Urinary bladder (tissue), 3 donors: ENCODE measurements at regions not wholly inside any gene's neighbourhood (a gene's known extent, or its start where the extent isn't known, plus 50 kb on each side); places are given as distances from the start of the nearest gene placed in this dataset.
A peak's percentile ranks its signal among the peaks of the same experiment; 100 is the strongest.
"Not testable (repeated sequence)": the region's sequence is repeated elsewhere in the genome, so short reads cannot be mapped to it uniquely, and the experiment has no call there.

Experiments used
- DNase-seq: peaks from one replicate; pipeline ENCODE4 v3.0.0-alpha.2; 2015; ENCODE audit errors: extremely low spot score
- H3K27ac ChIP-seq: one replicate; pipeline ENCODE4 v1.5.1; 2013; ENCODE audit warnings: low read depth, mild to moderate bottlenecking, moderate library complexity
- H3K36me3 ChIP-seq: one replicate; pipeline ENCODE4 v1.6.1; 2013; ENCODE audit warnings: mild to moderate bottlenecking, moderate library complexity; ENCODE audit not compliant: insufficient read depth
- H3K4me1 ChIP-seq: one replicate; pipeline ENCODE4 v1.6.1; 2013; ENCODE audit warnings: mild to moderate bottlenecking, moderate library complexity; ENCODE audit not compliant: insufficient read depth
- H3K4me3 ChIP-seq: one replicate; pipeline ENCODE4 v1.5.1; 2013; ENCODE audit warnings: low read depth, low read length
- WGBS: extraction: QIAGEN DNeasy Blood & Tissue Kit; methylation state at CpG from one replicate; pipeline ENCODE4 v1.1.7; 2013; 5-methylcytosine and 5-hydroxymethylcytosine counted together
- donor health status: healthy with polysubstance abuse.
- donor health status: healthy.

DNA sequence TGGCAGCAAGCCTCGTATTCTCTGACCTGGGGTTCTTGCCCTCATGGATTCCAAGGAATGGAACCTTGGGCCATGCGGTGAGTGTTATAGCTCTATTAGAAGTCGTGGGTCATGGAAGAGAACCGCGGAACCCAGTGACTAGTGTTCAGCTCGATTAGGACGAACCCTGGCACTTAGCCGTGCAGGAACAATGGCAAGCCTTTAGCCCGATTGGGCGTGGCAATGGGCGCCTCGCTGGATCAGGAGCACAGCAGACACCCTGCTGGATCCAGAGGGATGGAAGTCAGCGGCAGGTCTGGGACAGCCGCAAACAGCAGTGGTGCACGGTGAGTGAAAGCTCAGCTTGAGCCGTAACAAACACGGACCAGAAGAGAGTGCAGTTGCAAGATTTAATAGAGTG, 1053.9 kb upstream of the SLIT2 start:
- H3K27ac ChIP-seq, H3K36me3 ChIP-seq, DNase-seq, H3K4me3 ChIP-seq, H3K4me1 ChIP-seq: not testable (repeated sequence)
- 97% methylated on average over 17 of the region's 17 CpGs for WGBS

DNA sequence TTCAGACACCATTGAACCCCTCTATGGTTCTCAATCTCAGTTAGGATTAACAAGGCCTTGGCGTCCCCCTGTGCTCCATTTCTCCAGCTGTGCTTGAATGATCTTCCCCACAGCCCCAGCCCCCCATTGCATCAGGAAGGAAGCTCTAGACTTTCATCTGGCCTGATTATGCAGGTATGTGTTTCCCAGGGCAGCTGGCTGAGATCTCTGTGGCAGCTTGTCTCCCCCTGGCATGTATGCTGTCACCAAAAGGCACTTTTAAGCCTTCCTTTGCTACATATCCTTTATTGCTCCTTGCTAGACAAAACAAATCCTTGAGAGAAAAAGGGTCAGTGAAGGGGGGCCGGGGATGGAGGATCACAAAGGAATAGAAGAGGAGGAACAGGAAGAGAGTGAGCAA, 1056.0 kb upstream of the SLIT2 start:
- Histone ChIP-seq H3K36me3 (no peaks in the 10 kb centered on the region), H3K4me1 (no peaks in the 10 kb centered on the region), H3K4me3 (no peak overlapping the region), H3K27ac (no peak overlapping the region)
- DNase-seq: no peak
- WGBS: 72% methylated on average over 2 of the region's 2 CpGs

- H3K4me3 ChIP-seq: no peak overlapping the region
- H3K4me1 ChIP-seq: no peaks in the 10 kb centered on the region
- no peak for DNase-seq
- no peaks in the 10 kb centered on the region for H3K36me3 ChIP-seq
- no peak overlapping the region for H3K27ac ChIP-seq
- WGBS: 62% methylated on average over 3 of the region's 3 CpGs
These were observed 1057.0 kb upstream of the SLIT2 start for GRCh38 chr4:19194672-19195071.

DNA sequence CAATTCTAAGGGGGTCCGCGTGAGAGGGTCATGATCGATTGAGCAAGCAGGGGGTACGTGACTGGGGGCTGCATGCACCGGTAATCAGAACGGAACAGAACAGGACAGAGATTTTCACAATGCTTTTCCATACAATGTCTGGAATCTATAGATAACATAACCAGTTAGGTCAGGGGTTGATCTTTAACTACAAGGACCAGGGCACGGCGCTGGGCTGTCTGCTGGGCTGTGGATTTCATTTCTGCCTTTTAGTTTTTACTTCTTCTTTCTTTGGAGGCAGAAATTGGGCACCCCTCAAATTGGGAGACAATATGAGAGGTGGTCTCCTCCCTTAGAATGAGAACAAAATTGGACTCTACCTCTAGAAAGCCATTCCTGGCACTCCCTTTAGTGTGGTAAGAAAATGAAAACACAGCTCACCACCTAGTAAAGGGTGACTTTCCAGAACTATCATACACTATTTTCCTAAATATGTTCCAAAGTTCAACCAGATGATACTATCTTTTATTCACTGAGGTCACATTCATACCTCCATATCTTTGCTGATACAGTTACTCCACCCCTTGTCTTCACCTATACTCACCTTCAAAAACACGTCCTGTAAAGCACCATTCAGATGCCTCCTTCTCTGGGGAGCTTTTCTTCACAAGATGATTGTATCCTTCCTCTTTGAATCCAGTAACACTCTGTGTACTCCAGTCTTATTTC, 1058.3 kb upstream of the SLIT2 start:
- Histone ChIP-seq H3K27ac (no peak overlapping the region), H3K4me1 (no peaks in the 10 kb centered on the region), H3K36me3 (no peaks in the 10 kb centered on the region), H3K4me3 (no peak overlapping the region)
- DNase-seq: no peak
- 85% methylated on average over 9 of the region's 9 CpGs for WGBS

- DNase-seq: no peak
- Histone ChIP-seq H3K27ac (no peak overlapping the region), H3K36me3 (no peaks in the 10 kb centered on the region), H3K4me1 (no peaks in the 10 kb centered on the region), H3K4me3 (no peak overlapping the region)
- WGBS: 97% methylated on average over 1 of the region's 1 CpG
These were observed 1059.6 kb upstream of the SLIT2 start for GRCh38 chr4:19191979-19192650.

DNA sequence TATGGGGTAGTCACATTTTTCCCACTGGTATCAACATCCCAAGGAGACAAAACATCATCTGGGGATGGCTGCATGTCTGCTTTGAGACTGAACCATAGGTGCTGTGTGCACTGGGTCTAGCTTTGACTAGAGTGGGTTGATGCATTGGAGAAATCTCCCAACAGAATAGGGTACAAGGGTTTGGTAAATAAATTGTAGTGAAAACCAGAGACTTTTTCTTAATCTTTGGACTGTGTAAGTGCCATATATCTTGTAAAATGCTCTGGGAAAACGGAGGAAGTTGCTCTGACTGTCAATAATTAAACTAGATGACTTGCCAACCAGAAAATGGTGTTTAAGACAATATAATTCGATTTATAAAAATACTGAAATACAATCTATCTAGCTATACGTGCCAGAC, 1064.0 kb upstream of the SLIT2 start:
- 66% methylated on average over 3 of the region's 3 CpGs for WGBS
- no peaks in the 10 kb centered on the region for H3K4me1 ChIP-seq
- no peak overlapping the region for H3K4me3 ChIP-seq
- no peak for DNase-seq
- no peaks in the 10 kb centered on the region for H3K36me3 ChIP-seq
- H3K27ac ChIP-seq: no peak overlapping the region

DNA sequence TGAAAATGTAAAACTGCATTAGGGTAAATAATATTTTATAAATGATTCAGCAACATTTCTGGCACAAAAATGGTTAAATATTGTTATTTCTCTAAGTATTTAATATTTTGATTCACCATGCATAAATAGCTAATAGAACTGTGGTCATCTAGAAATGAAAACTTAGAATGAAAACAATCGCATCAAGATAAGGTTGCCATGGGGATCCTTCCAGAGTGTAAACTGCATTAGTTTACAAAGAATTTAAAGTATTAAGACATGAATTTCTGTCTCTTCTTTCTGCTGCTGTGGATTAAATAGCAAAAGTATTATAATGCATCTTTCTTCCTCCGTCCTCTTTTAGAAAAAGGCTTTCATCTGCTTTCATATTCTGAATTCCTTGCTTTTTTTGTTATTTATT, 1064.6 kb upstream of the SLIT2 start:
- 16% methylated on average over 2 of the region's 2 CpGs for WGBS
- H3K4me1 ChIP-seq: no peaks in the 10 kb centered on the region
- no peak overlapping the region for H3K4me3 ChIP-seq
- no peak overlapping the region for H3K27ac ChIP-seq
- H3K36me3 ChIP-seq: no peaks in the 10 kb centered on the region
- peak; percentile 31 for DNase-seq

DNA sequence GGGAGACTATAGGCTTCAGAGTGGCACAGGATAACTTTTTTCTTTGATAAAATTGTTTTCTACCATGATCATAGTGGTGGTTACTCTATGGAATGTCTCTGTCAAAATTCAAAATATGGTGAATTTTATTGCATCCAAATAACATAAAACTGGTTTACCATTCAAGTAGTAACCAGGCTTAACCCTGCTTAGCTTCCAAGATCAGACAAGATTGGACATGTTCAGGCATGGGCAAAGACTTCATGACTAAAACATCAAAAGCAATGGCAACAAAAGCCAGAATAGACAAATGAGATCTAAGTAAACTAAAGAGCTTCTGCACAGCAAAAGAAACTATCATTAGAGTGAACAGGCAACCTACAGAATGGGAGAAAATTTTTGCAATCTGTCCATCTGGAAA, 1070.1 kb upstream of the SLIT2 start:
- not testable (repeated sequence) for H3K36me3 ChIP-seq, H3K27ac ChIP-seq, H3K4me3 ChIP-seq, DNase-seq, H3K4me1 ChIP-seq

GRCh38 chr4:19178835-19179234, 1072.9 kb upstream of the SLIT2 start:
- no peak overlapping the region for H3K4me3 ChIP-seq
- no peaks in the 10 kb centered on the region for H3K4me1 ChIP-seq
- WGBS: 70% methylated on average over 2 of the region's 2 CpGs
- no peaks in the 10 kb centered on the region for H3K36me3 ChIP-seq
- DNase-seq: no peak
- no peak overlapping the region for H3K27ac ChIP-seq

DNA sequence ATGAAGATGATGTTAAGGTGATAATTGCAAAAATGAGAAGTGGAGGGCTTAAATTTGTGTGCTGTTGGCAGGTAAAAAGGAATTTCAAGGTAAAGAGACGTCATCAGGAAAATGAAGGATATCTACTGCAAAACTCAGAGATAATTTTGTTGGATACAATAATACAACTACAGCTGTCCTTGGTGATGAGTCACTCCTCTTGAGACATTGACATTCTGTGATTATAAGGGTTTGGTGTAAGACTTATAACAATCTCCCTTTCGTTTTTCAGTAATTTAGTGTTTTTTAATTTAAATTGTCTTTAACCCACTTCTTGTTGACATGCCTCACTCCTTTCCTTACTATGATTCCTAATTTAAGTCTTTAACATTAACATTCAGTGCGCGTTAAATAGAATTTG, 1074.1 kb upstream of the SLIT2 start:
- H3K4me1 ChIP-seq: no peaks in the 10 kb centered on the region
- no peak overlapping the region for H3K4me3 ChIP-seq
- WGBS: 83% methylated on average over 4 of the region's 4 CpGs
- H3K27ac ChIP-seq: no peak overlapping the region
- no peaks in the 10 kb centered on the region for H3K36me3 ChIP-seq
- no peak for DNase-seq

DNA sequence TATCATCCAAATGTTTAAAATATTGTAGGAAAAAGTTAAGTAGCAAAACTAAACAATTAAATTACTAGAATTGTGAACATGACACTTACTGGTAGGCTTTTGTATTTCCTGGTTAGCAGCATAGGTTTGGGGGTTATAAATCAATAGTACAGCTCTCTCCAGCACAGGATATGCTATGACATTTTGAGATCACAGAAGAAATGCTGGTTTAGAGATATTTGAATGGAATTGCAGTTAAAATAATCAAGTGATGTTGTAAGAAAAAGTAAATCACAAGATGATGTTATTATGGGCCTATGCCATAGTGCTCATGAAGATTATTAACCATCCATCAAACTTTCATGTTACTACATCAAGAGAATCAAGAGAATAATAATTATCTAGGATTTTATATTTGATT, 1079.9 kb upstream of the SLIT2 start:
- Histone ChIP-seq H3K4me1 (no peaks in the 10 kb centered on the region), H3K36me3 (no peaks in the 10 kb centered on the region), H3K4me3 (no peak overlapping the region), H3K27ac (no peak overlapping the region)
- DNase-seq: no peak

DNA sequence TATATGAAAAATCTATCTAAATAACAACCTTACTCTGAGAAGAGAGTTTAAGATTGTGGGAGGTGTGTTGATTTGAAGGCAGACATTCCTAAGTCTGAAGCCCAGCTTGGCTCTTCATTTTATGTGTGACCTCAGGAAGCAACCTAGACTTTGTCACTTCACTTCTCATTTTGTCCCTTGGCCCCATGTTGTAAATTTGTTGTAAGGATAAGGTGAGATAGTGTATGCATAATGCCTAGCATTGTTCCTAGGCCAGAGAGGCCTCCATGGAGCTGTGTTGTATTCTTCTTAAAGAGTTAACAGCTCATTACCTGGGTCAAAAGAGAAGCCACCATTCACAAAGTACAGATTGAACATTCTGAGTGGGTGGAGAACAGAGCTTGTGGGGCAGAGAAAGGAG, 1084.4 kb upstream of the SLIT2 start:
- H3K36me3 ChIP-seq: no peaks in the 10 kb centered on the region
- no peak for DNase-seq
- no peak overlapping the region for H3K27ac ChIP-seq
- H3K4me1 ChIP-seq: no peaks in the 10 kb centered on the region
- H3K4me3 ChIP-seq: no peak overlapping the region

- no peaks in the 10 kb centered on the region for H3K36me3 ChIP-seq
- WGBS: 97% methylated on average over 2 of the region's 2 CpGs
- H3K27ac ChIP-seq: no peak overlapping the region
- no peak overlapping the region for H3K4me3 ChIP-seq
- no peaks in the 10 kb centered on the region for H3K4me1 ChIP-seq
- no peak for DNase-seq
These were observed 1087.4 kb upstream of the SLIT2 start for GRCh38 chr4:19164334-19164733.

DNA sequence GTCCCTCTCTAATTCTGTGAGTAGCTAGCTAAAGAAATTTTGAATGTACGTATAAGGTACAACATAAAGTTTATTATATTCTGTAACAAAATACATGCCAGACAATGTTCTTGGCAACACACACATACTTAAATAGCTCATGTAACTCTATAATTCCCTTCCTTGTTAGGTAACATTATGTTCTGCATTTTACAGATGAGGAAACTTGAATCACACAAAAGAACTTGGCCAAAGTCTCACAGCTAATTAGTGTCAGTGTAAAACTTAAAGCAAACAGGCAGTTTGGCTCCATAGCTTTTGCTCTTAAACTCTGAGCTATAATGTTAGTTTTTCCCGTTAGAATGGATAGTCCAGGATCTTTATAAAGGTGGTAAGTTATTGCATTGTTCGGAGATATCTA, 1091.8 kb upstream of the SLIT2 start:
- DNase-seq: no peak
- Histone ChIP-seq H3K36me3 (no peaks in the 10 kb centered on the region), H3K4me1 (no peaks in the 10 kb centered on the region), H3K4me3 (no peak overlapping the region), H3K27ac (no peak overlapping the region)
- WGBS: 73% methylated on average over 3 of the region's 3 CpGs
